Naive thymus-derived CD8-positive, alpha-beta T cell (primary cell): ENCODE measurements at regions not wholly inside any gene's neighbourhood (a gene's known extent, or its start where the extent isn't known, plus 50 kb on each side); places are given as distances from the start of the nearest gene placed in this dataset.
"Not testable (repeated sequence)": the region's sequence is repeated elsewhere in the genome, so short reads cannot be mapped to it uniquely, and the experiment has no call there.

ENCODE experiments used
- ATAC-seq, 2 donors: fragments of 150-1000 bp; cut with Tn5 transposase in 1 of 2; sonication (Bioruptor Pico), chemical (Tn5 transposase) in 1 of 2; 1 replicate in 1 of 2; 2 replicates in 1 of 2; pipeline ENCODE4 v1.10.0; 2021; ENCODE audit warnings: mild to moderate bottlenecking in 2 of 2, moderate library complexity in 2 of 2
- POLR2A ChIA-PET: fragments of 350-600 bp; sonication (Branson Sonifier 250); formaldehyde crosslinking; loops from one replicate; lab custom pipeline; 2021; ENCODE audit warnings: antibody characterized with exemption; lab: Charles Lee
- DNase-seq, 10 donors: peaks; one replicate each; pipeline versions ENCODE4 v3.0.0 to v3.0.0-alpha.2; 2020 to 2022
- H3K27ac Mint-ChIP-seq, 10 donors: one replicate each; pipeline ENCODE4 v1.8.0; 2020 to 2022; ENCODE audit warnings: mild to moderate bottlenecking in 10 of 10, mixed read lengths in 10 of 10, moderate library complexity in 4 of 10, inconsistent platforms in 1 of 10
- H3K27me3 Mint-ChIP-seq, 5 donors: one replicate each; pipeline ENCODE4 v1.8.0; 2021 to 2022; ENCODE audit warnings: mixed read lengths in 5 of 5
- H3K36me3 Mint-ChIP-seq, 3 donors: one replicate each; pipeline ENCODE4 v1.8.0; 2020 to 2022; ENCODE audit warnings: mixed read lengths in 3 of 3, mild to moderate bottlenecking in 2 of 3, inconsistent platforms in 1 of 3
- H3K4me1 Mint-ChIP-seq, 4 donors: one replicate each; pipeline ENCODE4 v1.8.0; 2021 to 2022; ENCODE audit warnings: mixed read lengths in 4 of 4
- H3K4me3 Mint-ChIP-seq, 10 donors: one replicate each; pipeline ENCODE4 v1.8.0; 2020 to 2022; ENCODE audit warnings: mild to moderate bottlenecking in 10 of 10, mixed read lengths in 10 of 10, moderate library complexity in 6 of 10, inconsistent platforms in 1 of 10
- H3K9me3 Mint-ChIP-seq, 9 donors: one replicate each; pipeline ENCODE4 v1.8.0; 2020 to 2022; ENCODE audit warnings: mixed read lengths in 9 of 9, mild to moderate bottlenecking in 3 of 9, inconsistent platforms in 1 of 9, moderate library complexity in 1 of 9

DNA sequence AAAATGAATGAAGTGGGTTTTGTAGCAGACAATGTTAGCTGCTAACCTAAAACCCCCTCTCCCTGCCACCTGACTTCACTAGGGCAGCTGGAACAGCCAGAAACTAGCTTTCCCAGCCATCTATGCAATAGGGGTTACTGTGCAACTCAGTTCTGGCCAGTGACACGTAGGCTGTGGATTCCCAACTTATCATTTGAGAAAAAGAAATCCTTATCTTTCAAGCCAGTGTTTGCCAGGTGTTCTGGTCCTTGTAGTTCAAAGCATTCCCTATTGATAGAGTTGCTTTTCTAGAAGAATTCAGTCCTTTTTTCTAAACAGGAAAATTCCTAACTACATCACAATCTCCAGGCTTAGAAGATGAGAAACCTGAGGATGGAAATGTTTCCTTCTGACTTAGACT, 144.5 kb upstream of the ELAC2 start:
- Mint-ChIP-seq H3K36me3 (no peaks in the 10 kb centered on the region), H3K27me3 (peaks cover 0 to 8% (median 0%) of the 10 kb centered on the region in 5 donors), H3K9me3 (peaks cover 0 to 4% (median 0%) of the 10 kb centered on the region in 9 donors), H3K4me1 (no peaks in the 10 kb centered on the region), H3K4me3 (no peak overlapping the region), H3K27ac (no peak overlapping the region)
- DNase-seq (no peak), ATAC-seq (no peak)
- POLR2A ChIA-PET, result no interaction called here

DNA sequence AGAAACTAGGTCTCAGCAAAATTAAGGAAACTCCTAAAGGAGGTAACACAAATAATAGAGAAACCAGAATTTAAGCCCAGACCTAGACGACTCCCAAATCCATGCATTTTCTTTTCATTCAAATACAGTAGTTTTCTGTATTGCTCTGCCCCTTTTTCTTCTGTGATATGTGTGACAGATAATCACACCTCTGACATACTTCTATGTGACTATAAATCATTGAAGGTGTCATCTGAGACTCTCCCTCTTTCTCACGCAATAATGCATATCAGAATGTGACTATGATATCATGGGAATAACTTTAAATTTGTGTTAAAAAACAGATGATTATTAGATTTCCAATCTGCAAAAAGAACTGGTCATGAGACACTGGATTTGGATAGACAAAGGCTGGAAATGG, 143.0 kb upstream of the ELAC2 start:
- DNase-seq, result no peak
- Mint-ChIP-seq H3K4me1 (no peaks in the 10 kb centered on the region), H3K9me3 (peaks cover 0 to 4% (median 0%) of the 10 kb centered on the region in 9 donors), H3K27ac (no peak overlapping the region), H3K27me3 (peaks cover 0 to 7% (median 0%) of the 10 kb centered on the region in 5 donors), H3K36me3 (no peaks in the 10 kb centered on the region), H3K4me3 (no peak overlapping the region)
- POLR2A ChIA-PET, result no interaction called here
- no peak for ATAC-seq

- no peaks in the 10 kb centered on the region for H3K4me1 Mint-ChIP-seq
Measured at GRCh38 chr17:13160296-13160695, 142.5 kb upstream of the ELAC2 start.

DNA sequence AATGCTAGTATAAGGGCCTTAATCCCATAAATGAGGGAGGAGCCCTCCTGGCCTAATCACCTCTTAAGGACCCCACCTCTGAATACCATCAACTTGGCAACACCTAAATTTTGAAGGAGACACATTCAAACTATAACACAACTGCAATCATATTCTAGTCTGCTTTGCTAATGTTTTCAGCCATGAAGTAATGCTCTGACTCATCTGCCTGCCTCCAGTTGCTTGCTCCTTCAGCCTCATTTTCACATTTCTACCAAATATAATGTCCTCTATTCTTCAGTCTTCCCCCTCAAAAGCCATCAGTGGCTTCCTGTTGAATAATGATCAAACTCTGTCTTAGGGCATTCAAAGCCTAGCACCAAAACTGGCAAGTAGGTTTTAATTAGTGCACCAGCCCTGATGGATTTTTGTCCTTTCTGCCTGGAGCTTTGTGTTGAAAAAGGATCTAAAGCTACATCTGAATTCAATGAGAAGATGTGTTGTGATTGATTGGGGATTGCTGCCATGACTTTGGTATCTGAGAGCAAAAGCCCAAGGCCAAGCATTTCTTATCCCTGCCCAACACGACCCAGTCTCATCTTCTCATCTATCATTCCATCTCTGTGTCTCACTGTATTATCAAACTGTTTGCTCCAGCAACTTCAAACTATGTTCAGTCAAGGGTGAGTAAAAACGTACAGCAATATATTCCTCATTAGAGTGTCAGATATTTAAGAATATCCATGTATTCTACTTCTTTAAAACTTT, 140.8 kb upstream of the ELAC2 start:
- Mint-ChIP-seq H3K4me1 (no peaks in the 10 kb centered on the region), H3K4me3 (no peak overlapping the region), H3K36me3 (no peaks in the 10 kb centered on the region), H3K27me3 (peaks cover 0 to 5% (median 3%) of the 10 kb centered on the region in 5 donors), H3K9me3 (peaks cover 0 to 2% (median 0%) of the 10 kb centered on the region in 9 donors), H3K27ac (no peak overlapping the region)
- ATAC-seq, result no peak
- POLR2A ChIA-PET, result no interaction called here
- no peak for DNase-seq

More at GRCh38 chr17:13160296-13160695, 142.5 kb upstream of the ELAC2 start:
- ATAC-seq (no peak), DNase-seq (no peak)
- H3K9me3 Mint-ChIP-seq, result peaks cover 0 to 4% (median 0%) of the 10 kb centered on the region in 9 donors
- H3K27me3 Mint-ChIP-seq, result peaks cover 0 to 9% (median 0%) of the 10 kb centered on the region in 5 donors
- no peak overlapping the region for H3K4me3 Mint-ChIP-seq
- POLR2A ChIA-PET, result no interaction called here
- no peaks in the 10 kb centered on the region for H3K36me3 Mint-ChIP-seq
- H3K27ac Mint-ChIP-seq, result no peak overlapping the region

GRCh38 chr17:13157656-13158055, 139.8 kb upstream of the ELAC2 start:
- no peak for DNase-seq
- peaks cover 0 to 5% (median 3%) of the 10 kb centered on the region in 5 donors for H3K27me3 Mint-ChIP-seq
- H3K27ac Mint-ChIP-seq, result no peak overlapping the region
- no peak overlapping the region for H3K4me3 Mint-ChIP-seq
- POLR2A ChIA-PET, result no interaction called here
- peaks cover 0 to 1% (median 0%) of the 10 kb centered on the region in 9 donors for H3K9me3 Mint-ChIP-seq
- no peaks in the 10 kb centered on the region for H3K4me1 Mint-ChIP-seq
- ATAC-seq, result no peak
- no peaks in the 10 kb centered on the region for H3K36me3 Mint-ChIP-seq

DNA sequence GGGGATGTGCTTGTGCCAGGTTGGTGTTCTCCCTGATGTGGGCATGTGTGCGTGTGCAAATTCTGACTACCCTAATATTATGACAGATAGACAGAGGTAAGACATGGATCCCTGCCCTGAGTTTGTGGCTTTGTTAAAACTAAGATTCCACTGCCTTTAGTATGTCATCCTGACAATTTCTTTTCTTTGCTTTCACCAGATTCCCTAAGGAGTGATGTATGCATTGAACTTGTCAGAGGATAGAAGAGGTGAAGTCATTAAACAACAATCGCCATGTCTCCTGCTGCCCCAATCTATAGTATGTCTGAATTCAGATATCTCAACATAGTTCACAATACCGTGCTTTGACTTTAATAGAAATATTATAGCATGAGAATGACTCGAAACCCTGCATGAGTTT, 137.1 kb upstream of the ELAC2 start:
- H3K4me1 Mint-ChIP-seq, result no peaks in the 10 kb centered on the region
- no peaks in the 10 kb centered on the region for H3K36me3 Mint-ChIP-seq
- H3K27me3 Mint-ChIP-seq, result peaks cover 0 to 6% (median 3%) of the 10 kb centered on the region in 5 donors
- no peak for ATAC-seq
- no peak overlapping the region for H3K4me3 Mint-ChIP-seq
- H3K9me3 Mint-ChIP-seq, result peaks cover 0 to 3% (median 0%) of the 10 kb centered on the region in 9 donors
- H3K27ac Mint-ChIP-seq, result no peak overlapping the region
- POLR2A ChIA-PET, result no interaction called here
- no peak for DNase-seq

GRCh38 chr17:13154398-13154797, 136.6 kb upstream of the ELAC2 start:
- no peak for DNase-seq
- POLR2A ChIA-PET, result no interaction called here
- H3K4me3 Mint-ChIP-seq, result no peak overlapping the region
- H3K4me1 Mint-ChIP-seq, result no peaks in the 10 kb centered on the region
- peaks cover 0 to 6% (median 3%) of the 10 kb centered on the region in 5 donors for H3K27me3 Mint-ChIP-seq
- no peak for ATAC-seq
- H3K36me3 Mint-ChIP-seq, result no peaks in the 10 kb centered on the region
- H3K27ac Mint-ChIP-seq, result no peak overlapping the region
- peaks cover 0 to 3% (median 0%) of the 10 kb centered on the region in 9 donors for H3K9me3 Mint-ChIP-seq

- no peak for DNase-seq
- no peaks in the 10 kb centered on the region for H3K4me1 Mint-ChIP-seq
- no peak overlapping the region for H3K27ac Mint-ChIP-seq
- peaks cover 0 to 8% (median 6%) of the 10 kb centered on the region in 5 donors for H3K27me3 Mint-ChIP-seq
- no peaks in the 10 kb centered on the region for H3K36me3 Mint-ChIP-seq
- POLR2A ChIA-PET, result no interaction called here
- H3K9me3 Mint-ChIP-seq, result peaks cover 0 to 3% (median 0%) of the 10 kb centered on the region in 9 donors
- H3K4me3 Mint-ChIP-seq, result no peak overlapping the region
- ATAC-seq, result no peak
Measured at GRCh38 chr17:13153036-13153435, 135.2 kb upstream of the ELAC2 start.

DNA sequence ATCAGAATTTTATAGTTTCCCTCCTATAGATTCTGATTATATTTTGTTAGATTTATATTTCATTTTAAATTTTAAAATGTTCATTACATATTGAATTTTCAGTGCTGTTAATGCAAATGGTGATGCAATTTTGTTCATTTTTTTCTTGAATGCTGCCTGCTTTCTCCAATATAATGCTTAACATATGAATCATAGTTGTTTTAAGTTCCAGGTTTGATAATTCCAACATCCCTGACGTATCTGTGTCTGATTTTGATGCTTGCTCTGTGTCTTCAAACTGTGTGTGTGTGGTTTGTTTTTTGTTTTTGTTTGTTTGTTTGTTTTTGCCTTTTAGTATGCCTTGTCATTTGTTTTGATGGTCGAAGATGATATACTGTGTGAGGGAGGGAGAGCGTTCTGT, 134.7 kb upstream of the ELAC2 start:
- H3K4me1 Mint-ChIP-seq, result no peaks in the 10 kb centered on the region
- H3K27me3 Mint-ChIP-seq, result peaks cover 0 to 14% (median 8%) of the 10 kb centered on the region in 5 donors
- DNase-seq, result no peak
- POLR2A ChIA-PET, result no interaction called here
- no peak overlapping the region for H3K4me3 Mint-ChIP-seq
- no peak overlapping the region for H3K27ac Mint-ChIP-seq
- no peaks in the 10 kb centered on the region for H3K36me3 Mint-ChIP-seq
- H3K9me3 Mint-ChIP-seq, result peaks cover 0 to 3% (median 0%) of the 10 kb centered on the region in 9 donors
- no peak for ATAC-seq

DNA sequence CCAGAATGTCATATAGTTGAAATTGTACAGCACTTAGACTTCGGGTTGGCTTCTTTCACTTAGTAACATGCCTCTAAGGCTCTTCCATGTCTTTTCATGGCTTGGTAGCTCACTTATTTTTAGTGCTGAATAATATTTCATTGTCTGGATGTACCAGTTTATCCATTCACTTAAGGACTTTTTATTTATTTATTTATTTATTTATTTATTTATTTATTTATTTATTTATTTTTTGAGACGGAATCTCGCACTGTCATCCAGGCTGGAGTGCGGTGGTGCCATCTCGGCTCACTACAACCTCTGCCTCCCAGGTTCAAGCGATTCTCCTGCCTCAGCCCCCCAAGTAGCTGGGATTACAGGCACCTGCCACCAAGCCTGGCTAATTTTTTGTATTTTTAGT, 132.9 kb upstream of the ELAC2 start:
- peaks cover 0 to 18% (median 7%) of the 10 kb centered on the region in 5 donors for H3K27me3 Mint-ChIP-seq
- H3K9me3 Mint-ChIP-seq, H3K4me1 Mint-ChIP-seq, H3K27ac Mint-ChIP-seq, H3K4me3 Mint-ChIP-seq, POLR2A ChIA-PET, H3K36me3 Mint-ChIP-seq, ATAC-seq, DNase-seq: not testable (repeated sequence)

DNA sequence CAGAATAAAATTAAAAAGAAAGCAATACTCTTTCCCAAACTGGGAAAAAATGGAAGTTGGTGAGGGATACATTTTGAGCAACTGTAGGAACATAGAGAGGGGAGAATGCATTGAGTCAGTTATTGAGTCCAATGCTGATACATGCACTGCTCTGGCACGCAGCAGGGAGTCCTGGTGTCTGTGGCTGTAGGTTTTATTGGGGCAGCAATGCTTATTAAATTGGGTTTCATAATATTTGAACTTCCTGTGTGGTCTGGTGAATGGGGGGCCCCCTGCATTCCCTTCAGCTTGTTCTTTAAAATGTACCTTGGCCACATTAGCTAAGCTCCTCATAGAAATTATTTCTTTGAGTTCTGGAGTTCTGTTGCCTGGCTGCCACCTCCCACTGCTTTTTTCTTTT, 125.2 kb upstream of the ELAC2 start:
- peaks cover 0 to 24% (median 13%) of the 10 kb centered on the region in 9 donors for H3K9me3 Mint-ChIP-seq
- no peak overlapping the region for H3K4me3 Mint-ChIP-seq
- POLR2A ChIA-PET, result interaction anchor here (0.5 kb wide), 1 partner anchor 24 kb away, joined by 4 read pairs; no protein-coding TSS in a partner anchor
- ATAC-seq (no peak), DNase-seq (no peak)
- peaks cover 0 to 10% (median 0%) of the 10 kb centered on the region in 3 donors for H3K36me3 Mint-ChIP-seq
- H3K27ac Mint-ChIP-seq, result no peak overlapping the region
- H3K27me3 Mint-ChIP-seq, result peaks cover 1 to 21% (median 7%) of the 10 kb centered on the region in 5 donors
- no peaks in the 10 kb centered on the region for H3K4me1 Mint-ChIP-seq

- POLR2A ChIA-PET, result no interaction called here
- no peaks in the 10 kb centered on the region for H3K4me1 Mint-ChIP-seq
- H3K36me3 Mint-ChIP-seq, result peaks cover 0 to 11% (median 0%) of the 10 kb centered on the region in 3 donors
- peaks cover 0 to 30% (median 18%) of the 10 kb centered on the region in 9 donors for H3K9me3 Mint-ChIP-seq
- ATAC-seq (no peak), DNase-seq (no peak)
- no peak overlapping the region for H3K4me3 Mint-ChIP-seq
- peaks cover 1 to 12% (median 3%) of the 10 kb centered on the region in 5 donors for H3K27me3 Mint-ChIP-seq
- no peak overlapping the region for H3K27ac Mint-ChIP-seq
Measured at GRCh38 chr17:13140750-13141149, 122.9 kb upstream of the ELAC2 start.

DNA sequence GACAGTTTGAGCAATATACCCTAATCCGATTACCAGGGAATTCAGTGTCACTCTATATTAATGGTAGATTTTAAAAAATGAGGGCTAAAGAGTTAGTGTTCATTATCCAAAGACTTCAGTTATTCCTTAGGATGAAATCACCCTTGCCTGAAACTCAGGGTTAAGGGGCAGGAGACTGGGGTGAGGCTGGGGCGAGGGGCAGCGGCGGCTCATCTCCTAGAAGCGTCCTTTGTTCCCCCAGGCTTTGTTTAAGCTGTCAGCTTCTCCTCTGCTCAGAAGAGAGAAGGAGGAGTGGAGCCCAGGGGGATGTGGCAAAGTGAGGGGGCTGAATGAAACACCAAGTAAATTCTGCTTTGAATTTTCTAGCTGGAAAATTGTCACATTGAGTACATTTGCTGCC, 117.7 kb upstream of the ELAC2 start:
- ATAC-seq, result no peak

More for the DNA sequence above, 117.7 kb upstream of the ELAC2 start:
- H3K9me3 Mint-ChIP-seq, result peaks cover 0 to 38% (median 21%) of the 10 kb centered on the region in 9 donors
- peaks cover 1 to 31% (median 7%) of the 10 kb centered on the region in 5 donors for H3K27me3 Mint-ChIP-seq
- no peak for DNase-seq
- H3K36me3 Mint-ChIP-seq, result peaks cover 0 to 11% (median 0%) of the 10 kb centered on the region in 3 donors
- no peak overlapping the region for H3K27ac Mint-ChIP-seq
- H3K4me1 Mint-ChIP-seq, result peaks cover 0 to 2% (median 0%) of the 10 kb centered on the region in 4 donors
- H3K4me3 Mint-ChIP-seq, result no peak overlapping the region
- POLR2A ChIA-PET, result no interaction called here
